ENCODE measurements at regions not wholly inside any gene's neighbourhood (a gene's known extent, or its start where the extent isn't known, plus 50 kb on each side); places are given as distances from the start of the nearest gene placed in this dataset.
A peak's percentile ranks its signal among the peaks of the same experiment; 100 is the strongest.

GRCh38 chr18:57202881-57203280 lies 56.0 kb downstream of the BOD1L2 start:
- TF ChIP-seq, protein P1, sequence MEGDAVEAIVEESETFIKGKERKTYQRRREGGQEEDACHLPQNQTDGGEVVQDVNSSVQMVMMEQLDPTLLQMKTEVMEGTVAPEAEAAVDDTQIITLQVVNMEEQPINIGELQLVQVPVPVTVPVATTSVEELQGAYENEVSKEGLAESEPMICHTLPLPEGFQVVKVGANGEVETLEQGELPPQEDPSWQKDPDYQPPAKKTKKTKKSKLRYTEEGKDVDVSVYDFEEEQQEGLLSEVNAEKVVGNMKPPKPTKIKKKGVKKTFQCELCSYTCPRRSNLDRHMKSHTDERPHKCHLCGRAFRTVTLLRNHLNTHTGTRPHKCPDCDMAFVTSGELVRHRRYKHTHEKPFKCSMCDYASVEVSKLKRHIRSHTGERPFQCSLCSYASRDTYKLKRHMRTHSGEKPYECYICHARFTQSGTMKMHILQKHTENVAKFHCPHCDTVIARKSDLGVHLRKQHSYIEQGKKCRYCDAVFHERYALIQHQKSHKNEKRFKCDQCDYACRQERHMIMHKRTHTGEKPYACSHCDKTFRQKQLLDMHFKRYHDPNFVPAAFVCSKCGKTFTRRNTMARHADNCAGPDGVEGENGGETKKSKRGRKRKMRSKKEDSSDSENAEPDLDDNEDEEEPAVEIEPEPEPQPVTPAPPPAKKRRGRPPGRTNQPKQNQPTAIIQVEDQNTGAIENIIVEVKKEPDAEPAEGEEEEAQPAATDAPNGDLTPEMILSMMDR (IDR thresholded peaks at IDR 0.05; ENCODE audit: insufficient read depth, low read length): no peak
- no peak overlapping the region for H3K4me3 ChIP-seq (replicated peaks; ENCODE audit: insufficient read depth, low read length)
- no peak for DNase-seq (ENCODE audit: low read depth in 1 of 2, low spot score in 1 of 2)
- H3K27me3 ChIP-seq (ENCODE audit: insufficient read depth, poor library complexity, severe bottlenecking): no peaks in the 10 kb centered on the region
- no peak overlapping the region for H3K27ac ChIP-seq (replicated peaks)

- Histone ChIP-seq H3K27me3 (ENCODE audit: insufficient read depth, poor library complexity, severe bottlenecking) (peaks cover 15% of the 10 kb centered on the region), H3K4me3 (replicated peaks; ENCODE audit: insufficient read depth, low read length) (no peak overlapping the region), H3K27ac (replicated peaks) (no peak overlapping the region)
- DNase-seq (ENCODE audit: low read depth in 1 of 2, low spot score in 1 of 2): no peak
- TF ChIP-seq GABPA (IDR thresholded peaks at IDR 0.05; ENCODE audit: low read depth) (no peak), POLR2AphosphoS5 (IDR thresholded peaks at IDR 0.05; ENCODE audit: low read depth) (no peak), REST (IDR thresholded peaks at IDR 0.05; ENCODE audit: insufficient replicate concordance, low read depth) (no peak), SPI1 (IDR thresholded peaks at IDR 0.05; ENCODE audit: borderline replicate concordance, low read depth) (no peak)
- TF ChIP-seq, protein P1 (IDR thresholded peaks at IDR 0.05; ENCODE audit: insufficient read depth, low read length): no peak
Observed at GRCh38 chr18:57205641-57206040, 58.8 kb downstream of the BOD1L2 start.

DNA sequence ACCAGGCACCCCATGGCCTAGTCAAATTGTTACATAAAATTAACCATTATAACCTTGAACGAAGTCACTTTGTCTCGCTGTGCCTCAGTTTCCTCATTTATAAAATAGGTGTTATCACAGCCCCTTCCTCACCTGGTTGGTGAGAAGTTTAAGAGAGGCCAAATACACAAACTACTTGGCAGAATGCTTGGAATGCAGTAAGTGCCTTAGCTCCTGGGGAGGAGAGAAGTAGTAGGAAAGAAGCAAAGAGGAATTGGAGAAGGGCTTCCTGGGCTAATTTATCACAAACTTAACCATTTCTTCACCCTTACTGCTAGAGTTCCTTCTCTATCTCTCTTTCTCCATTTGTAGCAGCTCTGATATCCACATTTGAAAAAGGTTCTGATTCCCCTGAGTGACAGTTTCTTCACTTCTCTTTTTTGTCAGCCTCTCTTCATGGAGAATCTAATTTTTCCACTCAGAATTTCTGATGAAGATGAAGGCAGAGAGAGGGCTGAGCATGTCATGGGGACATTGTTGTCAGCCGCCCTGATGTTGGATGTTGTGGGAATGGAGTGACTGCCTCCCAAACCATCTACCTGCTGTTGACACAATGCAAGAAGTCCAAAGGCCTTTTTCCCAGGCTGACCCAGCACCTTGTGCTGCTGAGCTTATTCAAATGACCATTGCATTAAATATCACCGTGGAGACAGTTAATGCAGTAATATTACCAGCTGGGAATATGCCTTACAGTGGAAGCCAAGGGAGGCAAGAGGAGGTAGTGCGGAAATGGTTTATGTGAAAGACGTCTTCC lies 60.4 kb downstream of the BOD1L2 start:
- Histone ChIP-seq H3K27ac (replicated peaks) (no peak overlapping the region), H3K4me3 (replicated peaks; ENCODE audit: insufficient read depth, low read length) (no peak overlapping the region), H3K27me3 (ENCODE audit: insufficient read depth, poor library complexity, severe bottlenecking) (peaks cover 22% of the 10 kb centered on the region)
- no peak for TF ChIP-seq POLR2AphosphoS5 (IDR thresholded peaks at IDR 0.05; ENCODE audit: low read depth)
- TF ChIP-seq SPI1 (IDR thresholded peaks at IDR 0.05; ENCODE audit: borderline replicate concordance, low read depth): peak; percentile 34
- DNase-seq (ENCODE audit: low read depth in 1 of 2, low spot score in 1 of 2): no peak

DNA sequence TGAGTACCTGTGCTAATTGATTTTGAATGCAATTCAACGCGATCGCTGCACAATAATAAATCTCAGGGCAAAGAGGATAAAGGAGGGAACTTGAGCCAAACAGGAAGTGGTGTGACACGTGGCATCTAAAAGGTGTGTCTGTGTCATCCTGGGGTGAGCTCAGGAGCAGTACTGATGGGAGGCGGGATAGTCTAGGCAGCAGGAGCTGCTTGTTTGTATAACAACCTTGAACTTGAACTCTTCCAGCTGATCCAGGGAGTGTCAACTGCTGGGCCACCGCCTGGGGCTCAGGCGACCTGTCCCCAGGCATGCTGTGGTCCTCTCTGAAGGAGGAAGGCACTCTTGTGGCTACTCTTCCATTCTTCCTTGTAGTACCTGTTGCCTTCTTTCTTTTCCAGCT lies 61.2 kb downstream of the BOD1L2 start:
- Histone ChIP-seq H3K4me3 (replicated peaks; ENCODE audit: insufficient read depth, low read length) (no peak overlapping the region), H3K27ac (replicated peaks) (no peak overlapping the region), H3K27me3 (ENCODE audit: insufficient read depth, poor library complexity, severe bottlenecking) (peaks cover 22% of the 10 kb centered on the region)
- no peak for DNase-seq (ENCODE audit: low read depth in 1 of 2, low spot score in 1 of 2)
- no peak for TF ChIP-seq POLR2AphosphoS5 (IDR thresholded peaks at IDR 0.05; ENCODE audit: low read depth)
- TF ChIP-seq REST (IDR thresholded peaks at IDR 0.05; ENCODE audit: insufficient replicate concordance, low read depth): no peak
- TF ChIP-seq, protein P1 (IDR thresholded peaks at IDR 0.05; ENCODE audit: insufficient read depth, low read length): no peak
- TF ChIP-seq GABPA (IDR thresholded peaks at IDR 0.05; ENCODE audit: low read depth): no peak
- TF ChIP-seq SPI1 (IDR thresholded peaks at IDR 0.05; ENCODE audit: borderline replicate concordance, low read depth): no peak

Data from HL-60 (cell line).